SU-DHL-6 (cell line): ENCODE measurements at regions not wholly inside any gene's neighbourhood (a gene's known extent, or its start where the extent isn't known, plus 50 kb on each side); places are given as distances from the start of the nearest gene placed in this dataset.

Source experiments
- EZH2phosphoT487 ChIP-seq: fragments of 200-600 bp; sonication (generic), shearing (Covaris generic); conservative IDR thresholded peaks from 2 replicates; pipeline ENCODE4 v1.6.1; 2018; ENCODE audit warnings: mild to moderate bottlenecking, antibody characterized with exemption, low read length, moderate library complexity, mixed read lengths
- TF ChIP-seq, protein P1 (sequence below): fragments of 200-600 bp; sonication (generic); IDR thresholded peaks from one replicate; pipeline ENCODE4 v1.5.1; 2017; ENCODE audit warnings: antibody characterized with exemption, mild to moderate bottlenecking, low read length, moderate library complexity; ENCODE audit not compliant: insufficient read depth, poor library complexity, severe bottlenecking

DNA sequence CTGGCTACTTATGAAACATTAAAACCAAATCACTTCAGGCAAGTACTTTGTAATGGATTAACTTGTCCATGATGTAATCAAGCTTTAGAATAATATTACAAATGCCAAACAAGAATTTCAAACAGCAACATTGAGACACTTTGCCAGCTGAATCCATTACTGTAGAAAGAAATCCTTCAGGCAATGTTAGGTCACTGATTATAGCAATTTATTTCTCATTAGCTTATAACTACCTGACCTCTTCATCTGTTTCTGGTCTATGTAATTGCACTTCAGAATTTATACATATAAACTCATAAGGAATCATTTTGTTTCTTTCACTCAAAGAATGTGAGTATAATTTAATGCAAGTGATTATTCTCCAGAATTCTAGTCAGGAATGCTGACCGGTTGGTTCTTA, 692.6 kb upstream of the TMEFF2 start:
- TF ChIP-seq, protein P1, sequence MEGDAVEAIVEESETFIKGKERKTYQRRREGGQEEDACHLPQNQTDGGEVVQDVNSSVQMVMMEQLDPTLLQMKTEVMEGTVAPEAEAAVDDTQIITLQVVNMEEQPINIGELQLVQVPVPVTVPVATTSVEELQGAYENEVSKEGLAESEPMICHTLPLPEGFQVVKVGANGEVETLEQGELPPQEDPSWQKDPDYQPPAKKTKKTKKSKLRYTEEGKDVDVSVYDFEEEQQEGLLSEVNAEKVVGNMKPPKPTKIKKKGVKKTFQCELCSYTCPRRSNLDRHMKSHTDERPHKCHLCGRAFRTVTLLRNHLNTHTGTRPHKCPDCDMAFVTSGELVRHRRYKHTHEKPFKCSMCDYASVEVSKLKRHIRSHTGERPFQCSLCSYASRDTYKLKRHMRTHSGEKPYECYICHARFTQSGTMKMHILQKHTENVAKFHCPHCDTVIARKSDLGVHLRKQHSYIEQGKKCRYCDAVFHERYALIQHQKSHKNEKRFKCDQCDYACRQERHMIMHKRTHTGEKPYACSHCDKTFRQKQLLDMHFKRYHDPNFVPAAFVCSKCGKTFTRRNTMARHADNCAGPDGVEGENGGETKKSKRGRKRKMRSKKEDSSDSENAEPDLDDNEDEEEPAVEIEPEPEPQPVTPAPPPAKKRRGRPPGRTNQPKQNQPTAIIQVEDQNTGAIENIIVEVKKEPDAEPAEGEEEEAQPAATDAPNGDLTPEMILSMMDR, result no peak
- TF ChIP-seq EZH2phosphoT487, result no peak
